B cell (primary cell): ENCODE measurements at regions not wholly inside any gene's neighbourhood (a gene's known extent, or its start where the extent isn't known, plus 50 kb on each side); places are given as distances from the start of the nearest gene placed in this dataset.

ENCODE experiments used
- ATAC-seq: fragments of 200-7000 bp; cut with Tn5 transposase; one replicate; pipeline ENCODE4 v1.10.0; 2021; ENCODE audit warnings: low read depth, mild to moderate bottlenecking, moderate number of reproducible peaks, moderate library complexity
- CTCF ChIA-PET: fragments of 350-600 bp; sonication (Branson Sonifier 250); formaldehyde crosslinking; loops from one replicate; lab custom pipeline; 2021; ENCODE audit warnings: antibody characterized with exemption, inconsistent platforms; lab: Charles Lee
- POLR2A ChIA-PET: fragments of 350-600 bp; sonication (Branson Sonifier 250); formaldehyde crosslinking; loops from one replicate; lab custom pipeline; 2021; ENCODE audit warnings: antibody characterized with exemption; lab: Charles Lee
- DNase-seq: peaks from one replicate; pipeline ENCODE4 v3.0.0; 2013
- H2AFZ ChIP-seq: 2 replicates; pipeline ENCODE4 v1.6.1; 2012; ENCODE audit warnings: mild to moderate bottlenecking, low read depth, low read length; ENCODE audit not compliant: insufficient read depth, poor library complexity, severe bottlenecking
- H3K27ac ChIP-seq, 2 donors: 1 replicate in 1 of 2; 2 replicates in 1 of 2; pipeline ENCODE4 v1.5.1; 2012 to 2013; ENCODE audit warnings: low read length in 2 of 2, mild to moderate bottlenecking in 2 of 2, moderate library complexity in 1 of 2
- H3K27me3 ChIP-seq, 4 experiments: fragments of 200-600 bp in 1 of 4; sonication (generic) in 1 of 4; replicated peaks in 1 of 4; 1 replicate in 2 of 4; 2 replicates in 2 of 4; pipeline versions ENCODE4 v1.6.1 to v1.7.0; 2013 to 2016; ENCODE audit warnings: low read length in 3 of 4, mild to moderate bottlenecking in 2 of 4, mixed read lengths in 1 of 4, moderate library complexity in 1 of 4; ENCODE audit not compliant: insufficient read depth in 4 of 4, control insufficient read depth in 3 of 4; ENCODE audit errors: control extremely low read depth in 1 of 4
- H3K36me3 ChIP-seq, 2 experiments: replicated peaks in 1 of 2; 1 replicate in 1 of 2; 2 replicates in 1 of 2; pipeline versions ENCODE4 v1.6.1 to v1.7.1; 2013; ENCODE audit warnings: low read length in 1 of 2; ENCODE audit not compliant: insufficient read depth in 2 of 2, control insufficient read depth in 1 of 2; ENCODE audit errors: control extremely low read depth in 1 of 2, extremely low read depth in 1 of 2
- H3K4me1 ChIP-seq, 2 donors: fragments of 200-600 bp in 1 of 2; sonication (generic) in 1 of 2; 1 replicate in 1 of 2; 2 replicates in 1 of 2; pipeline versions ENCODE4 v1.5.1 to v1.6.1; 2013 to 2017; ENCODE audit warnings: low read length in 2 of 2; ENCODE audit not compliant: control insufficient read depth in 2 of 2, insufficient read depth in 2 of 2
- H3K4me2 ChIP-seq: replicated peaks from 2 replicates; pipeline ENCODE3; 2012; ENCODE audit warnings: mild to moderate bottlenecking, low read depth, low read length; ENCODE audit not compliant: poor library complexity, severe bottlenecking
- H3K4me3 ChIP-seq, 5 experiments: fragments of 200-600 bp in 1 of 5; sonication (generic) in 1 of 5; 1 replicate in 3 of 5; 2 replicates in 2 of 5; pipeline versions ENCODE4 v1.5.1 to v1.7.0; 2011 to 2016; ENCODE audit warnings: low read length in 4 of 5, mild to moderate bottlenecking in 4 of 5, low read depth in 2 of 5, control low read depth in 1 of 5, moderate library complexity in 1 of 5; ENCODE audit not compliant: insufficient read depth in 1 of 5; ENCODE audit errors: control extremely low read depth in 1 of 5, extremely low read depth in 1 of 5
- H3K79me2 ChIP-seq: fragments of 200-600 bp; sonication (generic); one replicate; pipeline ENCODE4 v1.6.0; 2016; ENCODE audit warnings: low read length; ENCODE audit not compliant: control insufficient read depth, insufficient read depth
- H3K9ac ChIP-seq: fragments of 200-600 bp; sonication (generic); 2 replicates; pipeline ENCODE4 v1.6.1; 2017; ENCODE audit warnings: mild to moderate bottlenecking, low read length, moderate library complexity
- H3K9me3 ChIP-seq, 3 donors: one replicate each; pipeline versions ENCODE4 v1.6.1 to v1.7.1; 2013; ENCODE audit warnings: low read length in 2 of 3; ENCODE audit not compliant: control insufficient read depth in 2 of 3, insufficient read depth in 1 of 3; ENCODE audit errors: control extremely low read depth in 1 of 3
- H4K20me1 ChIP-seq: 2 replicates; pipeline ENCODE4 v1.6.0; 2012; ENCODE audit warnings: mild to moderate bottlenecking, low read length; ENCODE audit not compliant: insufficient read depth, control insufficient read depth, poor library complexity, severe bottlenecking
- H3K27ac Mint-ChIP-seq: one replicate; pipeline ENCODE4 v1.8.0; 2021; ENCODE audit warnings: mixed read lengths
- H3K27me3 Mint-ChIP-seq: one replicate; pipeline ENCODE4 v1.8.0; 2021; ENCODE audit warnings: mixed read lengths
- H3K4me1 Mint-ChIP-seq: one replicate; pipeline ENCODE4 v1.8.0; 2021; ENCODE audit warnings: mixed read lengths
- H3K4me3 Mint-ChIP-seq: one replicate; pipeline ENCODE4 v1.8.0; 2021; ENCODE audit warnings: mixed read lengths
- H3K9me3 Mint-ChIP-seq: one replicate; pipeline ENCODE4 v1.8.0; 2022; ENCODE audit warnings: mixed read lengths; ENCODE audit not compliant: insufficient read depth
- CTCF ChIP-seq: fragments of 200-600 bp; IDR thresholded peaks from one replicate; pipeline ENCODE4 v1.8.0; 2022; ENCODE audit warnings: antibody characterized with exemption, mild to moderate bottlenecking
- EZH2 ChIP-seq: IDR thresholded peaks from 2 replicates; pipeline ENCODE4 v1.6.1; 2012; ENCODE audit warnings: borderline replicate concordance, low read depth, mild to moderate bottlenecking, moderate library complexity, low read length; ENCODE audit not compliant: insufficient read depth, poor library complexity, severe bottlenecking
- WGBS: methylation state at CpG from one replicate; pipeline ENCODE4 v1.1.5; 2013; ENCODE audit warnings: missing lambda C conversion rate; ENCODE audit not compliant: insufficient coverage; 5-methylcytosine and 5-hydroxymethylcytosine counted together
- intact Hi-C: fragments of 100-400 bp; cut with micrococcal nuclease; formaldehyde crosslinking; loops from one replicate; pipeline ENCODE4 v1.10.0; 2022

GRCh38 chr6:137953761-137954160, 86.7 kb downstream of the TNFAIP3 start:
- H3K27me3 ChIP-seq = no peaks in the 10 kb centered on the region
- peaks cover 24% of the 10 kb centered on the region for H3K4me1 Mint-ChIP-seq
- CTCF ChIA-PET = no interaction called here

GRCh38 chr6:137954253-137954652, 87.2 kb downstream of the TNFAIP3 start:
- Histone ChIP-seq H3K4me1 (peaks cover 20 to 24% of the 10 kb centered on the region in 2 donors), H4K20me1 (no peaks in the 10 kb centered on the region), H3K9ac (no peak overlapping the region), H3K36me3 (no peaks in the 10 kb centered on the region), H3K4me3 (no peak overlapping the region), H3K79me2 (no peaks in the 10 kb centered on the region), H3K9me3 (no peaks in the 10 kb centered on the region), H3K4me2 (no peak overlapping the region), H3K27me3 (no peaks in the 10 kb centered on the region), H3K27ac (no peak overlapping the region), H2AFZ (no peak overlapping the region)
- DNase-seq (no peak), ATAC-seq (no peak)
- no peak overlapping the region for H3K27ac Mint-ChIP-seq
- CTCF ChIA-PET = interaction anchor here (1.5 kb wide), 1 partner anchor 9 kb away, joined by 7 read pairs; no protein-coding TSS in a partner anchor
- no peaks in the 10 kb centered on the region for H3K9me3 Mint-ChIP-seq
- POLR2A ChIA-PET = no interaction called here
- intact Hi-C loops = no loop called here
- peaks cover 23% of the 10 kb centered on the region for H3K4me1 Mint-ChIP-seq
- WGBS = 100% methylated on average over 1 of the region's 2 CpGs
- no peak overlapping the region for H3K4me3 Mint-ChIP-seq
- TF ChIP-seq CTCF (no peak), EZH2 (no peak)
- no peaks in the 10 kb centered on the region for H3K27me3 Mint-ChIP-seq

More at GRCh38 chr6:137953761-137954160, 86.7 kb downstream of the TNFAIP3 start:
- Histone ChIP-seq H3K4me3 (no peak overlapping the region), H3K27ac (no peak overlapping the region), H3K36me3 (no peaks in the 10 kb centered on the region), H3K79me2 (no peaks in the 10 kb centered on the region), H2AFZ (no peak overlapping the region), H3K4me1 (peaks cover 20 to 25% of the 10 kb centered on the region in 2 donors), H3K9ac (no peak overlapping the region), H4K20me1 (no peaks in the 10 kb centered on the region), H3K4me2 (no peak overlapping the region), H3K9me3 (no peaks in the 10 kb centered on the region)
- POLR2A ChIA-PET = no interaction called here
- no peak overlapping the region for H3K4me3 Mint-ChIP-seq
- DNase-seq (no peak), ATAC-seq (no peak)
- intact Hi-C loops = no loop called here
- no peaks in the 10 kb centered on the region for H3K9me3 Mint-ChIP-seq
- no peak overlapping the region for H3K27ac Mint-ChIP-seq
- H3K27me3 Mint-ChIP-seq = no peaks in the 10 kb centered on the region
- TF ChIP-seq EZH2 = no peak
- TF ChIP-seq CTCF = no peak
- WGBS = no CpG with 5 or more reads among the region's 1 CpG
